GM03348 (cell line): ENCODE measurements at regions not wholly inside any gene's neighbourhood (a gene's known extent, or its start where the extent isn't known, plus 50 kb on each side); places are given as distances from the start of the nearest gene placed in this dataset.

Source experiments
- DNase-seq: peaks from one replicate; pipeline ENCODE4 v3.0.0; 2012; ENCODE audit warnings: low spot score

DNA sequence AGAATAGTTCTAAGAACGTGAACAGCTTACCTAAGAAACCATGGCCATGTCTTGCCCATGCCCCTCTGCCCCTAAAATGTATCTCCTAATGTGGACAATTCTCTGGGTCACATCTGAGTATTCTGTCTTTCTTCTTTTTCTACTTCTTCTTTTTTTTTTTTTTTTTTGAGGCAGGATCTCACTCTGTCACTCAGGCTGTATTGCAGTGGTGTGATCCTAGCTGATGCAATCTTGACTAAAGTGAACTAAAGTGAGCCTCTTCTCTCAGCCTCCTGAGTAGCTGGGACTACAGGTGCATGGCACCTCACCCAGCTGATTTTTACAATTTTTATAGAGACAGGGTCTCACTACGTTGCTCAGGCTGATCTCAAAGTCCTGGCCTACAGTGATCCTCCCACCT, 204.8 kb upstream of the ZPLD1 start:
- no peak for DNase-seq

- DNase-seq, result no peak
These were observed 200.9 kb upstream of the ZPLD1 start for GRCh38 chr3:102233881-102234280.

GRCh38 chr3:102235679-102236078, 199.1 kb upstream of the ZPLD1 start:
- no peak for DNase-seq

DNA sequence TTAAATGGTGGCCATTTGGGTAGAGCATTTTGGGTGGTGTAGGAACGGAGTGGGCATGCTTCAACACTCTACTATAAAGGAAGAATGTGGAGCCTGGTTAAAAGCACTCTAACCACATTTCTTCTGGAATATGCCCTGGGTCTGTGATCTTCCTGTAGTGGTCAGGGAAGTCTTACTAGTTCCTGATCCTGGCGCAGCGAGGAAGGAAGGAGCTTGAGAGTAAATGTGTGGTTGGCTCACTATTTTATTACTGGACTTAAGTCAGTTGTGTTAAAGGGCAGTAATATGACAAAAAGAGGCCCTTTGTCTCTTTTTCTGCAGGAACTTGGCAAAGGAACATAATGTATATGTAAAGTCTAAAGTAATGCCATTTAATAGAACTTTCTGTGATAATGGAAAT, 197.6 kb upstream of the ZPLD1 start:
- DNase-seq, result no peak

- DNase-seq, result no peak
These were observed 197.0 kb upstream of the ZPLD1 start for GRCh38 chr3:102237838-102238237.

DNA sequence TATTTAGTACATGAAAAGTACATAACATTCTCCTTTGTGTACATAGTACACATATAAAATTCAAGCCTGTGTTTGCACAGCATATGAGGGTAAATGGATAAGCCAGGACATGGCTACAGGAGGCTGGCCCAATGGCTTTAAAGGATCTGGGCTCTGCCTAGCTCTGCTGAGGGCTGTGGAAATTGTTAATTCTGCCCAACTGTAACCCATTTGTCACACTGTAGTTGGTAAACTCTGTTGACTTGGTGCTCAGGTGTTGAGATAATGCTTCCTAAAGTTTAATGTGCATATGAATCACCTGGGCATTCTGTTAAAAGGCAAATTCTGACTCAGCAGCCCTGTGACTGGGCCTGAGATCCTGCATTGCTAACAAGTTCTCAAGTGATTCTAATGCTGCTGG, 196.5 kb upstream of the ZPLD1 start:
- DNase-seq, result no peak

GRCh38 chr3:102240720-102241119, 194.1 kb upstream of the ZPLD1 start:
- no peak for DNase-seq

DNA sequence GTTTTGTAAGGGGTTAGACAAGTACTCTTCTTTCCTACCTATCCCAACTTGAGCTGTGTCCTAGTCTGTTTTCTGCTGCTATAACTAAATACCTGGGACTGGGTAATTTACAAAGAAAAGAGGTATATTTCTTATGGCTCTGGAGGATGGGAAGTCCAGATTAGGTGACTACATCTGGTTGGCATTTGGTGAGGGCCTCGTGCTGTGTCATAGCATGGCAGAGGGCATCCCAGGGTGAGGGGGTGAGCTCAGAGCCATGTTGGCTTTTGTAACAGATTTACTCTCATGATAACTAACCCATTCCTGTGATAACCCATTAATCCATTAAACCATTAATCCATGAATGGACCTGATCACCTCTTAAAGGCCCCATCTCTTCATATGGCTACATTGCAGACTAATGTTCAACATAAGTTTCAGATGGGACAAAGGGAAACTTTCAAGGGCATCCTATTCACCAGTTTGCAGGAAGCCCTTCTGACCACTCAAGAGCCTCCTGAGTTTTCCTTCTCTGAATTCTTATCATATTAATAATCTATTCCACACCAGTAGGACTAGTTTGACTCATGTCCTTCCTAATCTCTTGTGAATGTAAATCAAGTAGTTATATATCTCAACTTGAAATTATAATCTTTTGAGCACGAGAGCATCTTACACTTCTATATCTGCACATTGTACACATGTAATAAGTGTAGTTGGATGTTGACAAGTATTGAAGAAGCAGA, 185.7 kb upstream of the ZPLD1 start:
- DNase-seq, result no peak

GRCh38 chr3:102255736-102256135, 179.1 kb upstream of the ZPLD1 start:
- DNase-seq, result no peak

DNA sequence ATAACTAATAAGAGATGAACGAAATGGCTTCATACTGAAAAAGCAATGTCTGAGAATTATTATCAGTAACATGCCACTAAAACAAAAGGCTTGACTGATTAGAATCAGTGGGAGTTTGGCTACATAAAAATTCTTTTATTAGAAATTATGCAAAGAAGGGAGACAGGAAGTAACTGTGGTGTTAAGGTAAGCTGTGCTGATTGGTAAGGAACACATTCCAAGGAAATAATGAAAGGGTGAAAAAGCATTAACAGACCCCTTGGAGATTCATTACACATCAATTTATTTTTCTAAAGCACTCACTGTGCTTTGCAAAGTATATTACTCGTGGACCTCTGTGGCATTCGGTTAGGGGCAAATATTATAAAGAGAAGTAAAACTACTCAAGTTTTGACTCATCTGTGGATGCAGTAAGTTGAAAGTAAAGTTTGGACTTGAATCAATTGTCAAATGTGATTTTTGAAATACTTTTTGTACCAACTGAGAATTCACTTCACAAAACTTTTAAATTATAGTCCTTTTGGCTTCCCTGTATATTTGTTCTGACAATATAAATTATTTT, 176.1 kb upstream of the ZPLD1 start:
- DNase-seq, result no peak

DNA sequence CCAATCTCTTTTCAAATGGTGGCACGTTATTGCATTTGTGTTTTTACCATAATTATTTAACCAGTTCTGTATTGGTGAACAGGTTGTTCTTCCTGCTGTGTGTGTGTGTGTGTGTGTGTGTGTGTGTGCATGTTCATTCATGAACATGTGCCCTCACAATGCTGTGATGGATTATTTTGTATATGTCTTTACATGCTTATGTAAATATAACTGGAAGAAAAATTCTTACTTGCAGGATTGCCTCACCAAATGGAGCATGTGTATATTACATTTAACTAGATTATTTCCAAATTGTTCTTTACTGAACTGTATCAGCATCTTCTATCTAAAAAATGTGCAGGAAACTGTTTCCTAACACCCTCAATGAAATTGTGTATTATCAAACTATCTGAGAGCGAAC, 175.2 kb upstream of the ZPLD1 start:
- DNase-seq, result no peak

DNA sequence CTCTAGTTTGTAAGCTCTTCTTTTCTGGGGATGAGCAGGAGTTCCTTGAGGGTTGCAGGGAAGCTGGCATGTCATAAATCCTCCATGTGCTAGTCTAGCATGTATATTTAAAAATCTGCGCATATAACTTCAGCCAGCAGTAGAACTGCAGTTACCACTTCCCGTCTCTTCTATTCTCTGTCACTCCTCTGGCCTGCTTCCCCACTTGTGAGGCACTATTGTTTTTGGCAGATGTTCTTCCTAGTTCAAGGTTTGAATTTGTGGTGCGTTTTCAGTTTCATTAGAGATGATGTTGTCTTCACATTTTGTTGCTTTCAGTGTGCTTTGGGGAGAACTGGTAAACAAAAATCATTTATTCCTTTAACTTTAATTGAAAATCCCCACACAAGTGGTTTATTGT, 169.1 kb upstream of the ZPLD1 start:
- no peak for DNase-seq

GRCh38 chr3:102269406-102269805, 165.4 kb upstream of the ZPLD1 start:
- DNase-seq, result no peak

GRCh38 chr3:102290241-102290640, 144.6 kb upstream of the ZPLD1 start:
- DNase-seq, result no peak

DNA sequence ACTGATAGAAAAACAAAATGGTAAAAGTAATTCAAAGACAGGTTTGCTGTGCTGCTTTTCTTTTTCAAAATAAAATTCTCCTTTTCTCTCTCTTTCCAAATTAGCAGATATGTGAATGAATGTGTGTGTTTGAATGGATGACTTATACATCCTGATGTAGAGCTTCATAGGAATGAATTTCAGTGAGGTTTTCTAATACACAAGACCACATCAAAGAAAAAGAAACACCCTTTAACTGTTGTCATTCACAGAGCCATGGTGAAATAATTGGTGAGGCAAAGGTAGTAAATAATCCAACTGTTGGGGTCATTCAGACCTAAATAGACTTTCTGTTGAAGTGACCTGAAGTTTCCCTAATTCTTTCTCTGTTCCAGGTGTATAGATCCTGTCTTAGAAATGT, 139.1 kb upstream of the ZPLD1 start:
- no peak for DNase-seq

DNA sequence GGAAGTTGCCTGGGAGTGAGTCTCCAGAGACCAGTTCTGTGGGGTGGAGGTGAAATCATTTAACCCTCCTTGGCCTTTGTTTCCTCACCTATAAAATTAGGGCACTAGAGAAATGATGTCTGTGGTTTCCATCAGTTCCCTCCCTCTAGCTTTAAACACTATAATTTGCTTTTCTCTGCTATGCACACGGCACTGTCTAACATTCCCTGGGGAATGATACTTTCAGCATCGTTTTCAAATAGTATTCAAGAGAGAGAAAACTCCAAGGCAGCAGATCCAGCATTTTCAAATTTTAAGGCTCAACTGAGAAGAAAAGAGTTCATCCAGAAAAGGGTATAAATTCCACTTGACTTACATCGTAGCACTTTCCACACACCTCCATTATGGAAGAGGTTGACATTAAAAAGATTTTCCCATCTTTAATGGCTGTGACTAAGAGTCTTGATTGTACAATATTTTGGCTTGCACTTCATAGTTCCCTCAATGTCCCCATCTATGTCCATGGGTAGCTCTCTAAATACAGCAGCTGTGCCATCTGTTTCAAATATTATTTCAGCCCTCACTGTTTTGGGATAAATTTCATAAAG, 137.7 kb upstream of the ZPLD1 start:
- no peak for DNase-seq

GRCh38 chr3:102299125-102299877, 135.5 kb upstream of the ZPLD1 start:
- DNase-seq, result no peak

DNA sequence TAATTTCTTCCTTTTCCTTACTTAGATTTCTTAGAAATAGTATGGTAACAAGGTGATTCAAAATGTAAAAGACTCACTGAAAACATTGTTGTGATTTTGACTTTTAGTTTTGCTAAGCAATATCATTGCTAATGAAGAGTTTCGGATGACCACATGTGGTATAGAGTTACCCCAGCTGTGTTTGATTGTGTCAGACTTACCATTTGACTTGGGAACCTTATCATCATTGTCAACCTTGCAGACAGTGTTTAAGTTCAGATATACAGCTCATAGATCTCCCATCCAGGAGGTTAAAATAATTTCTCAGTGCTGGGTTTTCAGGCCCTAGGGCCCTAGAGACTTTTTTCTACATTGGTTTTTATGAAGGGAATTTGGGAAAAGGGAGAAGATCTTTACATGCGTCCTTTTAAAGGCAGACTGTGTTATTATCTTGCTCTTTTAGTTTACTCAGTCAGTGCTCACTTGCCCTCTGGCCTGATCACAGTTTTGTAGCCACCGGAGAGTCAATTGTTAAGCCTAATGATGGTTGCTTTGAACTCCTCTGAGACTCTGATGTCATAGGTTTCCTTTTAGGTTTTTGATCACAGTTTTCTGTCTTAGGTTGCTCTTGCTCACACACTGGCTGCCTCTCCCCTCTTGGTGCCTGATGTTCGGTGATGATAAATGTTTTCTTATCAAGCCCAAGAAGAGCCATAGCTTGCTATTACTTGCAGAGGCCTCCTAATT, 133.5 kb upstream of the ZPLD1 start:
- no peak for DNase-seq

GRCh38 chr3:102302020-102302419, 132.8 kb upstream of the ZPLD1 start:
- no peak for DNase-seq

GRCh38 chr3:102304550-102304949, 130.3 kb upstream of the ZPLD1 start:
- DNase-seq, result no peak

GRCh38 chr3:102307442-102307841, 127.4 kb upstream of the ZPLD1 start:
- DNase-seq, result no peak

- no peak for DNase-seq
These were observed 105.7 kb upstream of the ZPLD1 start for GRCh38 chr3:102329066-102329465.
